Nephron progenitor cell (in vitro differentiated cells): ENCODE measurements at regions not wholly inside any gene's neighbourhood (a gene's known extent, or its start where the extent isn't known, plus 50 kb on each side); places are given as distances from the start of the nearest gene placed in this dataset.

Experiments used
- DNase-seq: peaks from one replicate; pipeline ENCODE4 v3.0.0; 2021
- H3K27ac Mint-ChIP-seq: 2 replicates; pipeline ENCODE4 v1.8.0; 2021; ENCODE audit warnings: mild to moderate bottlenecking, moderate library complexity, mixed read lengths
- H3K27me3 Mint-ChIP-seq: 2 replicates; pipeline ENCODE4 v1.8.0; 2021; ENCODE audit warnings: mild to moderate bottlenecking, low read depth, mixed read lengths; ENCODE audit not compliant: poor library complexity
- H3K36me3 Mint-ChIP-seq: 2 replicates; pipeline ENCODE4 v1.8.0; 2021; ENCODE audit warnings: low read depth, mixed read lengths
- H3K4me1 Mint-ChIP-seq: 2 replicates; pipeline ENCODE4 v1.8.0; 2021; ENCODE audit warnings: mixed read lengths
- H3K4me3 Mint-ChIP-seq: 2 replicates; pipeline ENCODE4 v1.8.0; 2021; ENCODE audit warnings: mild to moderate bottlenecking, moderate library complexity, mixed read lengths
- H3K9me3 Mint-ChIP-seq: 2 replicates; pipeline ENCODE4 v1.8.0; 2021; ENCODE audit warnings: mild to moderate bottlenecking, moderate library complexity, mixed read lengths
- TF ChIP-seq, protein P1 (sequence below): fragments of 200-600 bp; sonication (generic); IDR thresholded peaks from 2 replicates; pipeline ENCODE4 v1.5.0; 2021; ENCODE audit warnings: antibody characterized with exemption

DNA sequence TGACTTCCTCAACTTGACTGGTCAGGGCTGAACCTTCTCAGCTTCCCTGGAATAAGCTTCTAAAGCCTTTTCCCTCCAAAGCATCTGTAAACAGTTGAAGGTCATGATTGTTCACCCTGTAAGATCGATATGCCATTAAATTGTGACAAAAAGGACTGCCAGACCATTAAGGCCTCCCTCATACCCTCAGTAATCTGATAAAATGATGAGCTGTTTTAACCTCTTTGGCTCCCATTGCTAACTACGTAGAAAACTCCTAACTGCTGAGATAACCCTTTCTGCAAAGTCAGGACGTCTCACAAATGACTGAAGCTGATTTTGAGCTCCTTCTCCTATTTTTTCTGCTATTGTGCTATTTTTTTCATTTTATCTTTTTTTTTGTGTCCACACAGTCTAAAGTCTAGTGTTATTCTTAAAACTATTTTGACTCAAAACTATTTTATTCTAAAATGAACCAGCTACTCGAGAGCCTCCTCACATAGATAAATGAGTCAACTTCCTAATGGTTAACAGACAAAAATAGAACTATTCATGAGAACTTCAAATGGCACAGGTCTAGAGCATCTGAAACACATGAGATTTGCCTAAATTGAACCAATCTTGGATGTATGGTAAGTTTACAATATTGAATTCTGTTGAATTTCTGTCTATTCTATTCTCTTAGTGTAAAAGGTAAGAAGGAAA is 395.6 kb upstream of the TLE4 start:
- peaks cover 17% of the 10 kb centered on the region for H3K4me1 Mint-ChIP-seq
- H3K27me3 Mint-ChIP-seq: peaks cover 3% of the 10 kb centered on the region
- H3K4me3 Mint-ChIP-seq: no peak overlapping the region
- TF ChIP-seq, protein P1, sequence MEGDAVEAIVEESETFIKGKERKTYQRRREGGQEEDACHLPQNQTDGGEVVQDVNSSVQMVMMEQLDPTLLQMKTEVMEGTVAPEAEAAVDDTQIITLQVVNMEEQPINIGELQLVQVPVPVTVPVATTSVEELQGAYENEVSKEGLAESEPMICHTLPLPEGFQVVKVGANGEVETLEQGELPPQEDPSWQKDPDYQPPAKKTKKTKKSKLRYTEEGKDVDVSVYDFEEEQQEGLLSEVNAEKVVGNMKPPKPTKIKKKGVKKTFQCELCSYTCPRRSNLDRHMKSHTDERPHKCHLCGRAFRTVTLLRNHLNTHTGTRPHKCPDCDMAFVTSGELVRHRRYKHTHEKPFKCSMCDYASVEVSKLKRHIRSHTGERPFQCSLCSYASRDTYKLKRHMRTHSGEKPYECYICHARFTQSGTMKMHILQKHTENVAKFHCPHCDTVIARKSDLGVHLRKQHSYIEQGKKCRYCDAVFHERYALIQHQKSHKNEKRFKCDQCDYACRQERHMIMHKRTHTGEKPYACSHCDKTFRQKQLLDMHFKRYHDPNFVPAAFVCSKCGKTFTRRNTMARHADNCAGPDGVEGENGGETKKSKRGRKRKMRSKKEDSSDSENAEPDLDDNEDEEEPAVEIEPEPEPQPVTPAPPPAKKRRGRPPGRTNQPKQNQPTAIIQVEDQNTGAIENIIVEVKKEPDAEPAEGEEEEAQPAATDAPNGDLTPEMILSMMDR: no peak
- H3K9me3 Mint-ChIP-seq: peaks cover 21% of the 10 kb centered on the region
- no peak overlapping the region for H3K27ac Mint-ChIP-seq
- peaks cover 11% of the 10 kb centered on the region for H3K36me3 Mint-ChIP-seq
- DNase-seq: no peak

DNA sequence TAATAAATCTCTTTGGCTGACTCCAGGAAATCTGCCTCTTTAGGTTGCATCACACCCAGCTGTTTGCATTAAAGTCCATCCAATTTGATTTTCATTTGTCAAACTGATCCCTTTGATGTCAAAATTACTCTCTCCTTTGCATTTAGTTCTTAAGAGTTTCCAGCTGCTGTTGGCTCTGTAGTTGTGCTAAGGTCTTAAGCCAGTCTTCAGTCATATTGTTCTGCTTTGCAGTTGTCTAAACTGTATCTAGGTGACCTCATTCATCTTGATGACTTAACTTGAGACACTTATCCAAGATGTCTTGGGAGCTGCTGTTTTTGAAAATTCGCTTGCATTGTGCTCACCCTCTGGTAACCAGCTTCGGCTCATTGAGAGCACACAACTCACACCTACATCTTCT is 386.9 kb upstream of the TLE4 start:
- Mint-ChIP-seq H3K27ac (no peak overlapping the region), H3K9me3 (peaks cover 38% of the 10 kb centered on the region), H3K27me3 (no peaks in the 10 kb centered on the region), H3K4me3 (no peak overlapping the region), H3K36me3 (peaks cover 11% of the 10 kb centered on the region), H3K4me1 (no peaks in the 10 kb centered on the region)
- DNase-seq: no peak
- TF ChIP-seq, protein P1: no peak

DNA sequence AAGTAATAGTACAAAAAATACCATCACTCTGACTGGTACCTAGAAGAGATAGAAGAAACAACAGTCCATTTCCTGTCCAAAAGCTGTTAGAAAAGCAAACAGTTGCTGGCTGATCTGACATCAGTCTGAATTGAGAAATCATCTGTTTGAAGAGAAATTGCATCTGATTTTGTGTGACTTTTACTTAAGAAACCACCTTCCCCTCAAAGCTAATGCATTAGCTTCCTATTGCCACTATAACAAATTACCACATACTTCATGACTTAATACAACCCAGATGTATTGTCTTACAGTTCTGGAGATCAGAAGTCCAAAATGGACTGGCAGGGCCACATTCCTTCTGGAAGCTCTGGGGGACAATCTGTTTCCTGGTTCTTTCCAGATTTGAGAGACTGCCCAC is 385.9 kb upstream of the TLE4 start:
- Mint-ChIP-seq H3K36me3 (peaks cover 6% of the 10 kb centered on the region), H3K9me3 (peaks cover 29% of the 10 kb centered on the region), H3K4me3 (no peak overlapping the region), H3K4me1 (no peaks in the 10 kb centered on the region), H3K27ac (no peak overlapping the region), H3K27me3 (no peaks in the 10 kb centered on the region)
- no peak for DNase-seq
- TF ChIP-seq, protein P1: no peak

DNA sequence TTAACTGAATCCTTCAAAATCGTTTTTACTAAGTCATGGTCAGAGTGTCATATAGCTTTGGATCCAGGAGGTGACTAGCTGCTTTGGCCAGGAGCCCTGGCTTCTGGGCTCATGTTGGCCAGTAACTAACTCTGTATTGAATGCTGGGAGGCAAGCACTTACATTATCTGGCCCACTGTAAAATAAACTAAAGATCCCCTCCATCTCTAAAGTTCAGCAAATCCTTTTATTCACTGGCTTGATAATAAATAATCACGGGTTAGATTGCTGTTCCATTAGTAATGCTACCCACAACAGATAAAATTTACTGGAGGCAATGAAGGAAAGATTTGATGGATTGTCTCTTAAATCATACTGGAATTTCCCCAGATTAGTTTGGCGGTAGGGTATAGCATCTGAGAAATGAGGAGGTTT is 382.2 kb upstream of the TLE4 start:
- no peak for DNase-seq
- Mint-ChIP-seq H3K9me3 (peaks cover 14% of the 10 kb centered on the region), H3K4me3 (no peak overlapping the region), H3K27ac (no peak overlapping the region), H3K4me1 (no peaks in the 10 kb centered on the region), H3K27me3 (no peaks in the 10 kb centered on the region), H3K36me3 (peaks cover 6% of the 10 kb centered on the region)
- TF ChIP-seq, protein P1: no peak

DNA sequence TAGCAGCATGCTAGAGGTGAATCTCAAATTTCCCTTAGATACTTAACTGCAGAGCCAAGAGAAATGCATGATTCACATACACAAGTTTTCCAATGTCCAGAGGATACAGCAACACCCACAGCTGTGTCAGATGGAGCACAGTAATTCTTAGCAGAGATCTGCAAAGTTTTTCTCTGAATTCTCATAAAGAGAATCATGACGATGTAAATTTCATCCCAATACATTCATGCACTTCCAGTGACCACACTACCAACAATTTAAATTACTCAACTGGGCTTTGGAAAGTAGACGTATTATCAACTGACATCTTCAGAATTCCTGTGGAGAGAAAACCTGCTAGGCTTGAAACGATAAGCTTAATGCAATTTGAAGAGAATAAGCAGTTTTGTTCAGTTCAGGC is 378.8 kb upstream of the TLE4 start:
- H3K27ac Mint-ChIP-seq: no peak overlapping the region
- no peaks in the 10 kb centered on the region for H3K9me3 Mint-ChIP-seq
- H3K36me3 Mint-ChIP-seq: no peaks in the 10 kb centered on the region
- no peak overlapping the region for H3K4me3 Mint-ChIP-seq
- no peak for DNase-seq
- TF ChIP-seq, protein P1: no peak
- H3K27me3 Mint-ChIP-seq: no peaks in the 10 kb centered on the region
- no peaks in the 10 kb centered on the region for H3K4me1 Mint-ChIP-seq
